HCT116 (cell line): ENCODE measurements at regions not wholly inside any gene's neighbourhood (a gene's known extent, or its start where the extent isn't known, plus 50 kb on each side); places are given as distances from the start of the nearest gene placed in this dataset.

Source experiments
- ATAC-seq: fragments of 200-7000 bp; cut with Tn5 transposase; 2 replicates; pipeline ENCODE4 v1.9.1; 2020; ENCODE audit warnings: mild to moderate bottlenecking, moderate library complexity
- BruUV-seq: library from RNA; stranded (reverse); fragments of 400-500 nt; replicated peaks from 2 replicates; lab custom pipeline; 2021; lab: Mats Ljungman, UMichigan
- CTCF ChIA-PET: fragments of 300-600 bp; sonication (Branson Sonifier 250); formaldehyde crosslinking; loops from one replicate; lab custom pipeline; 2021; ENCODE audit warnings: antibody characterized with exemption; lab: Charles Lee
- POLR2A ChIA-PET: fragments of 300-600, 350-600 bp; sonication (Branson Sonifier 250); formaldehyde crosslinking; loops from one replicate; lab custom pipeline; 2021; ENCODE audit warnings: antibody characterized with exemption; lab: Charles Lee
- RAD21 ChIA-PET, 2 experiments: fragments of 300-600 bp; sonication (Branson Sonifier 250); formaldehyde crosslinking; loops; one replicate each; lab custom pipeline; 2023; ENCODE audit warnings: low total read pairs in 2 of 2; ENCODE audit not compliant: uncharacterized antibody in 2 of 2, unreplicated experiment in 2 of 2, low non-redundant PET in 1 of 2; lab: Charles Lee
- DNase-seq: peaks from one replicate; pipeline ENCODE4 v3.0.0-alpha.2; 2010; ENCODE audit warnings: low read depth, low spot score
- H2AFZ ChIP-seq: fragments of 200-600 bp; shearing (Covaris generic), sonication (generic); 2 replicates; pipeline ENCODE4 v1.6.1; 2017; ENCODE audit warnings: low read depth, mixed run types, mixed read lengths, antibody characterized with exemption, low read length; ENCODE audit not compliant: poor library complexity, severe bottlenecking
- H3K27ac ChIP-seq: 2 replicates; pipeline ENCODE4 v1.5.1; 2012; ENCODE audit warnings: low read depth, low read length
- H3K27me3 ChIP-seq: fragments of 200-600 bp; sonication (generic); 2 replicates; pipeline ENCODE4 v1.6.1; 2016; ENCODE audit warnings: mixed run types, low read length, mixed read lengths; ENCODE audit not compliant: insufficient read depth
- H3K36me3 ChIP-seq, 2 experiments: fragments of 200-500 bp in 1 of 2; fragments of 200-600 bp in 1 of 2; sonication (Bioruptor generic) in 1 of 2; sonication (generic) in 1 of 2; 2 replicates each; pipeline versions ENCODE4 v1.5.1 to v1.6.1; 2014 to 2016; ENCODE audit warnings: low read length in 2 of 2, inconsistent platforms in 1 of 2, mixed read lengths in 1 of 2, mixed run types in 1 of 2; ENCODE audit not compliant: insufficient read depth in 2 of 2, control insufficient read depth in 1 of 2
- H3K4me1 ChIP-seq, 2 experiments: fragments of 200-600 bp in 1 of 2; sonication (generic) in 1 of 2; 2 replicates each; pipeline versions ENCODE4 v1.5.1 to v1.6.1; 2012 to 2017; ENCODE audit warnings: low read length in 2 of 2, inconsistent platforms in 1 of 2, mild to moderate bottlenecking in 1 of 2, mixed read lengths in 1 of 2, mixed run types in 1 of 2, moderate library complexity in 1 of 2; ENCODE audit not compliant: insufficient read depth in 2 of 2, control insufficient read depth in 1 of 2
- H3K4me2 ChIP-seq: fragments of 200-600 bp; sonication (generic); 2 replicates; pipeline ENCODE4 v1.6.1; 2017; ENCODE audit warnings: mixed run types, low read length, mixed read lengths
- H3K4me3 ChIP-seq, 2 experiments: fragments of 200-600 bp in 1 of 2; sonication (generic) in 1 of 2; replicated peaks in 1 of 2; 2 replicates each; pipeline ENCODE4 v1.5.1; 2011 to 2016; ENCODE audit warnings: low read length in 2 of 2, control low read depth in 1 of 2, low read depth in 1 of 2, mild to moderate bottlenecking in 1 of 2, mixed read lengths in 1 of 2, mixed run types in 1 of 2
- H3K79me2 ChIP-seq: fragments of 200-600 bp; sonication (generic); 2 replicates; pipeline ENCODE4 v1.6.1; 2017; ENCODE audit warnings: mild to moderate bottlenecking, mixed run types, low read length, moderate library complexity, mixed read lengths; ENCODE audit not compliant: insufficient read depth
- H3K9ac ChIP-seq: fragments of 200-600 bp; sonication (generic); 2 replicates; pipeline ENCODE4 v1.6.1; 2016; ENCODE audit warnings: low read length, mixed read lengths
- H3K9me2 ChIP-seq: fragments of 200-600 bp; sonication (generic), shearing (Covaris generic); 2 replicates; pipeline ENCODE4 v1.6.1; 2017; ENCODE audit warnings: mixed run types, mild to moderate bottlenecking, moderate library complexity; ENCODE audit not compliant: insufficient read depth
- H3K9me3 ChIP-seq, 2 experiments: fragments of 200-500 bp in 1 of 2; fragments of 200-600 bp in 1 of 2; sonication (Bioruptor generic) in 1 of 2; sonication (generic) in 1 of 2; 2 replicates each; pipeline ENCODE4 v1.6.1; 2014 to 2017; ENCODE audit warnings: low read length in 2 of 2, mixed read lengths in 2 of 2, inconsistent platforms in 1 of 2, low read depth in 1 of 2, mild to moderate bottlenecking in 1 of 2, mixed run types in 1 of 2, moderate library complexity in 1 of 2; ENCODE audit not compliant: control insufficient read depth in 1 of 2, insufficient read depth in 1 of 2
- H4K20me1 ChIP-seq: fragments of 200-600 bp; sonication (generic), shearing (Covaris generic); 2 replicates; pipeline ENCODE4 v1.6.1; 2017; ENCODE audit warnings: mixed run types, mild to moderate bottlenecking, moderate library complexity; ENCODE audit not compliant: insufficient read depth
- CBX3 ChIP-seq: IDR thresholded peaks from 2 replicates; pipeline ENCODE4 v1.6.1; 2012; ENCODE audit warnings: low read depth
- EGR1 ChIP-seq: IDR thresholded peaks from 2 replicates; pipeline ENCODE4 v1.6.1; 2012; ENCODE audit warnings: low read depth
- ELF1 ChIP-seq: IDR thresholded peaks from 2 replicates; pipeline ENCODE4 v1.6.1; 2012; ENCODE audit warnings: low read depth, borderline replicate concordance
- EZH2phosphoT487 ChIP-seq: fragments of 200-600 bp; IDR thresholded peaks from 2 replicates; pipeline ENCODE4 v1.6.1; 2018; ENCODE audit warnings: antibody characterized with exemption, borderline replicate concordance
- FOSL1 ChIP-seq: IDR thresholded peaks from 2 replicates; pipeline ENCODE4 v1.6.1; 2012; ENCODE audit warnings: low read depth
- JUND ChIP-seq: IDR thresholded peaks from 2 replicates; pipeline ENCODE4 v1.6.1; 2012
- POLR2A ChIP-seq: IDR thresholded peaks from 2 replicates; pipeline ENCODE4 v1.7.0; 2011; ENCODE audit warnings: borderline replicate concordance; ENCODE audit not compliant: insufficient read depth, insufficient read length; ENCODE audit errors: extremely low read depth
- RAD21 ChIP-seq: IDR thresholded peaks from 2 replicates; pipeline ENCODE4 v1.6.1; 2012; ENCODE audit warnings: low read depth, mild to moderate bottlenecking
- SP1 ChIP-seq: IDR thresholded peaks from 2 replicates; pipeline ENCODE4 v1.6.1; 2012; ENCODE audit warnings: low read depth
- YY1 ChIP-seq: IDR thresholded peaks from 2 replicates; pipeline ENCODE4 v1.6.1; 2011; ENCODE audit warnings: low read length, low read depth, moderate library complexity, mild to moderate bottlenecking; ENCODE audit not compliant: insufficient replicate concordance; ENCODE audit errors: extremely low read depth
- ZNF274 ChIP-seq: fragments of 200-500 bp; sonication (Bioruptor generic); IDR thresholded peaks from 2 replicates; pipeline ENCODE4 v1.6.1; 2014; ENCODE audit warnings: mild to moderate bottlenecking, low read depth, low read length, inconsistent platforms
- intact Hi-C: fragments of 100-400 bp; cut with micrococcal nuclease; formaldehyde crosslinking; loops from 2 replicates; pipeline ENCODE4 v1.10.0; 2022
- TF ChIP-seq, protein P1 (sequence below): IDR thresholded peaks from 2 replicates; pipeline ENCODE4 v1.6.1; 2011; ENCODE audit warnings: mild to moderate bottlenecking, low read length, moderate library complexity; ENCODE audit not compliant: insufficient replicate concordance; ENCODE audit errors: extremely low read depth

DNA sequence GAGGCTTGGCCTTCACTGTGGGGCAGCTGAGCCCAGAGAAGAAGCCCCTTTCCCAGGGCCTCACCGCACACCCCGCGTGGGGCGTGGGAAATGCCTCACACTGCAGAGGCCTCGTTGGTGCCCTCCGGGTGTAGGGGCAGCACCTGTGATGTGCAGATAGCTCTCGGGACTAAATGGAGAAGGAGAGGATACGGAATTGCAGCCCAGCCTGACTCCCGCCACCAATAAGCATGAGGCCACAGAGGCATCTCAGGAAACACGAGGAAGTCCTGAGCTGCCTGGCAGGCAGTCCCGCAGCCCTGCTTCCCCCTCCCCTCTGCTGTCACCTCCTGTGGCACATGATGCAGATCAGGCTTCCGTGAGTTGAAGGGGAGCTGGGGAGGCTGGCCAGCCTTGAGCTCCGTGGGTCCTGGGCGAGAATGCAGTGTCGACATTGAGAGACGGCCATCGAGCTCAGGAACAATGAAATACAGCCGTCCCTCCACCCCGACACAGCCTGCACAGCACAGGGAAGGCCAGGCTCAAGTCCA, 59.6 kb upstream of the PPP2R2D start:
- CTCF ChIA-PET = no interaction called here
- RAD21 ChIA-PET = no interaction called here
- Histone ChIP-seq H3K79me2 (no peaks in the 10 kb centered on the region), H3K9ac (no peak overlapping the region), H3K9me2 (no peaks in the 10 kb centered on the region), H3K27ac (no peak overlapping the region), H3K36me3 (no peaks in the 10 kb centered on the region), H3K4me2 (no peak overlapping the region), H3K9me3 (no peaks in the 10 kb centered on the region), H3K4me1 (no peaks in the 10 kb centered on the region), H3K27me3 (peaks cover 3% of the 10 kb centered on the region; the same call in 1 of the 2 replicates), H2AFZ (no peak overlapping the region)
- ATAC-seq (no peak), DNase-seq (no peak)
- POLR2A ChIA-PET = no interaction called here
- no peak for TF ChIP-seq EGR1
- no peak for TF ChIP-seq ELF1
- TF ChIP-seq JUND = no peak
- no peak for TF ChIP-seq CBX3
- no peak for TF ChIP-seq RAD21
- TF ChIP-seq FOSL1 = no peak
- no peak for TF ChIP-seq YY1
- no peak for TF ChIP-seq EZH2phosphoT487
- TF ChIP-seq ZNF274 = no peak
- TF ChIP-seq POLR2A = no peak
- TF ChIP-seq, all 23 proteins: peak for 0
- intact Hi-C loops = no loop called here
- no TSS peak for BruUV-seq
- no peak overlapping the region for H3K4me3 ChIP-seq
- no peaks in the 10 kb centered on the region for H4K20me1 ChIP-seq

- H3K4me2 ChIP-seq = no peak overlapping the region
- ChIA-PET POLR2A (no interaction called here), CTCF (no interaction called here), RAD21 (no interaction called here)
- H3K9me3 ChIP-seq = no peaks in the 10 kb centered on the region
- no peaks in the 10 kb centered on the region for H3K9me2 ChIP-seq
- no peak for ATAC-seq
- no peak overlapping the region for H3K4me3 ChIP-seq
- no peak overlapping the region for H3K9ac ChIP-seq
- peaks cover 3% of the 10 kb centered on the region; the same call in 1 of the 2 replicates for H3K27me3 ChIP-seq
- H3K27ac ChIP-seq = no peak overlapping the region
- H3K4me1 ChIP-seq = no peaks in the 10 kb centered on the region
- intact Hi-C loops = no loop called here
- DNase-seq = no peak
- BruUV-seq = no TSS peak
- H2AFZ ChIP-seq = no peak overlapping the region
- no peaks in the 10 kb centered on the region for H4K20me1 ChIP-seq
- no peaks in the 10 kb centered on the region for H3K79me2 ChIP-seq
- TF ChIP-seq, protein P1, sequence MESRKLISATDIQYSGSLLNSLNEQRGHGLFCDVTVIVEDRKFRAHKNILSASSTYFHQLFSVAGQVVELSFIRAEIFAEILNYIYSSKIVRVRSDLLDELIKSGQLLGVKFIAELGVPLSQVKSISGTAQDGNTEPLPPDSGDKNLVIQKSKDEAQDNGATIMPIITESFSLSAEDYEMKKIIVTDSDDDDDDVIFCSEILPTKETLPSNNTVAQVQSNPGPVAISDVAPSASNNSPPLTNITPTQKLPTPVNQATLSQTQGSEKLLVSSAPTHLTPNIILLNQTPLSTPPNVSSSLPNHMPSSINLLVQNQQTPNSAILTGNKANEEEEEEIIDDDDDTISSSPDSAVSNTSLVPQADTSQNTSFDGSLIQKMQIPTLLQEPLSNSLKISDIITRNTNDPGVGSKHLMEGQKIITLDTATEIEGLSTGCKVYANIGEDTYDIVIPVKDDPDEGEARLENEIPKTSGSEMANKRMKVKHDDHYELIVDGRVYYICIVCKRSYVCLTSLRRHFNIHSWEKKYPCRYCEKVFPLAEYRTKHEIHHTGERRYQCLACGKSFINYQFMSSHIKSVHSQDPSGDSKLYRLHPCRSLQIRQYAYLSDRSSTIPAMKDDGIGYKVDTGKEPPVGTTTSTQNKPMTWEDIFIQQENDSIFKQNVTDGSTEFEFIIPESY = no peak
- TF ChIP-seq RAD21 (no peak), YY1 (no peak), SP1 (no peak), ELF1 (no peak)
- H3K36me3 ChIP-seq = no peaks in the 10 kb centered on the region
Observed at GRCh38 chr10:131841661-131842139, 59.1 kb upstream of the PPP2R2D start.
